ENCODE measurements at regions not wholly inside any gene's neighbourhood (a gene's known extent, or its start where the extent isn't known, plus 50 kb on each side); places are given as distances from the start of the nearest gene placed in this dataset.

DNA sequence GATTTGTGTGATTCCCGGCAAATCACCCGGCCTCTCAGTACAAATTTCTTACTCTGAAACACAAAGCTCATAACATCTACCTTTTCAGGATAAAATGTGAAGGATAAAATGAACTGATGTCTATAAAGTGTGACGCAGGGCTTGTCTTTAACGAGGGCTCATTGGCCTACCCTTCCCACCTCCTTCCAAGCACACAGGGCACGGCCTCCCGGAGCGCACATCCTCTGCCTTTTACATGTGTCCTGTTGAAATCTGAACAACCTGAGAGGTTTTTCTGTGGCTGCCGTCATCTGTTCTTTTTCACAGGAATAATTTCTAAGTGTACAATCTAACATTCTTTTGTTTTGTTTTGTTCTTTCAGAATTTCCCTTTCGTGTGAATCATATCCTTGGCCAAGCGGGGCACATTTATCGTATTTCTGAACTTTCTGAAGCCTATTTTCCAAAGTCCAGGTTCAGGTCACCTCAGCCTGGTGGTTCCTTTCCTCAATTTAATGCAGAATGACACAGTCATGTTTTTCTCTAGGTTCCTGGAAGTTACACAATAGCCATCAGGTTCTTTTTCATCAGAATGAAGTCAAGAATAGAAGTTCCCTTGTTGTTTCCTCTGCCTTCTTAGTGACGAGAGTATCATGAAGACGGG lies 53.1 kb upstream of the SPRY1 start:
- intact Hi-C loops (cut with DNase I; ENCODE audit: low total_unique reads), result no loop called here
- no peaks in the 10 kb centered on the region for H3K27me3 ChIP-seq (replicated peaks in 1 of 7)
- no peak overlapping the region for H3K27ac ChIP-seq
- no peak for TF ChIP-seq POLR2AphosphoS5 (IDR thresholded peaks at IDR 0.05)
- TF ChIP-seq, protein P1, sequence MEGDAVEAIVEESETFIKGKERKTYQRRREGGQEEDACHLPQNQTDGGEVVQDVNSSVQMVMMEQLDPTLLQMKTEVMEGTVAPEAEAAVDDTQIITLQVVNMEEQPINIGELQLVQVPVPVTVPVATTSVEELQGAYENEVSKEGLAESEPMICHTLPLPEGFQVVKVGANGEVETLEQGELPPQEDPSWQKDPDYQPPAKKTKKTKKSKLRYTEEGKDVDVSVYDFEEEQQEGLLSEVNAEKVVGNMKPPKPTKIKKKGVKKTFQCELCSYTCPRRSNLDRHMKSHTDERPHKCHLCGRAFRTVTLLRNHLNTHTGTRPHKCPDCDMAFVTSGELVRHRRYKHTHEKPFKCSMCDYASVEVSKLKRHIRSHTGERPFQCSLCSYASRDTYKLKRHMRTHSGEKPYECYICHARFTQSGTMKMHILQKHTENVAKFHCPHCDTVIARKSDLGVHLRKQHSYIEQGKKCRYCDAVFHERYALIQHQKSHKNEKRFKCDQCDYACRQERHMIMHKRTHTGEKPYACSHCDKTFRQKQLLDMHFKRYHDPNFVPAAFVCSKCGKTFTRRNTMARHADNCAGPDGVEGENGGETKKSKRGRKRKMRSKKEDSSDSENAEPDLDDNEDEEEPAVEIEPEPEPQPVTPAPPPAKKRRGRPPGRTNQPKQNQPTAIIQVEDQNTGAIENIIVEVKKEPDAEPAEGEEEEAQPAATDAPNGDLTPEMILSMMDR (IDR thresholded peaks at IDR 0.05 in 8 of 11, conservative IDR thresholded peaks at IDR 0.05 in 3 of 11), result no peak
- TF ChIP-seq POLR2A (IDR thresholded peaks at IDR 0.05), result no peak
- H3K4me3 ChIP-seq, result no peak overlapping the region
- DNase-seq, result no peak
- no peaks in the 10 kb centered on the region for H3K4me1 ChIP-seq
- WGBS, 5 donors, result 84 to 91% (median 89%) methylated on average over 13 of the region's 13 CpGs
- H3K9me3 ChIP-seq, result no peaks in the 10 kb centered on the region
- H3K36me3 ChIP-seq, result no peaks in the 10 kb centered on the region

DNA sequence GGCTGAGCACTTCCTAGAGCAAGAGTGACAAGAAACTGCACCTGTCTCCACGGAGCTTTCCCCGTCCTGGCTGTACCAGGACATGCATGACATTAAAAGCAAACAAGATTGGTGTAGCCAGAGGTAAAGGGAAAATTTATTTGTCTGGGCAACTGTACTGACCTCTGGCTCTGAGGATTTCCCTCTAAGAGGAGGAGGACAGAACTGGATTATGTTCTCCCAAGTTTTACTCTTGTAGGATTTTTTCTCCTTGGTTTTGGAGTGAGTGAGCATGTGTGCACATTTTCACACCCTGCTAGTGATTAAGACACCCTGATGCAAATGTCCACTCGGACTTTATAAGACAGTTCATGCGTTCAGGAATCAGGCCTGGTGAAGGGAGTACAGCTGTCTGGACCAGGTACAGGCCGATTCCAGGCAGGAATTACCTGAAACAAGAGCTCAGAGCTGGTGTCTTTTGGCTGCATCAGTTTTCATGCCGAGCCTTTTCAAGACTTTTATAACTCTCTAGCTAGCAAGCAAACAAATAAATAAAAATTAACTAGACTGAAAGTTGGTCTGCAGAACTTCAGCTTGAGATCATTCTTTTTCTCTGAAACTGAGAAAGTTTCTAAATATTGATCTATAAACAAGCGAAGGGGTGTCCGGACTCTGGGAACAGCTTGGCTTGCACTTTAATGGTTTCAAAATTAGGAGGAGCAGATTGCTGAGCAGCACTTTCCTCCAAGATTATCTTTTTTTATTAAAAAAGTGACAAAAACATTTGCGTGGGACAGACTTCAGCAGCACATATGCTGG lies 51.3 kb upstream of the SPRY1 start:
- no peak overlapping the region for H3K4me3 ChIP-seq
- TF ChIP-seq POLR2A (IDR thresholded peaks at IDR 0.05) (no peak), POLR2AphosphoS5 (IDR thresholded peaks at IDR 0.05) (no peak)
- TF ChIP-seq, protein P1 (IDR thresholded peaks at IDR 0.05 in 8 of 11, conservative IDR thresholded peaks at IDR 0.05 in 3 of 11), result no peak
- no peaks in the 10 kb centered on the region for H3K36me3 ChIP-seq
- intact Hi-C loops (cut with DNase I; ENCODE audit: low total_unique reads), result no loop called here
- H3K27ac ChIP-seq, result no peak overlapping the region
- 77 to 92% (median 88%) methylated on average over 9 of the region's 9 CpGs for WGBS, 5 donors
- DNase-seq, result no peak
- H3K27me3 ChIP-seq (replicated peaks in 1 of 7), result no peaks in the 10 kb centered on the region
- H3K9me3 ChIP-seq, result no peaks in the 10 kb centered on the region
- H3K4me1 ChIP-seq, result no peaks in the 10 kb centered on the region

DNA sequence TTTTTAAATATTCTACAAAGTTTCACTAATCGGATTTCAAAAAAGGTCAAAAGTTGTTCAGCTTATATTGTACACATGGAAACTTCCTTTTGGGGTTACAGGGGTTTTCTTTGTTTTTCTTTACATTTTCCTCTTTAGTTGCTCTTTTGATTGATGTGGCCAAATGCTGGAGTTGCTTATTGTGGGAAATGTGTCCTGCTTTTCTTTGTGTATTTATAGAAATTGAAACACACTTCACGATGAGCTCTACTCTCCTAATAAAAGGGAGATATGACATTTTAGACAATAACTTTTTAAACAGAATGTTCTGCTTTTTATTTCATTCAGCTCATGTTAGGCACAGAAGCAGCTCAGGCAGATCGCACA lies 50.7 kb upstream of the SPRY1 start:
- Histone ChIP-seq H3K4me1 (no peaks in the 10 kb centered on the region), H3K27me3 (replicated peaks in 1 of 7) (no peaks in the 10 kb centered on the region), H3K36me3 (no peaks in the 10 kb centered on the region), H3K9me3 (no peaks in the 10 kb centered on the region), H3K4me3 (no peak overlapping the region), H3K27ac (no peak overlapping the region)
- TF ChIP-seq, protein P1 (IDR thresholded peaks at IDR 0.05 in 8 of 11, conservative IDR thresholded peaks at IDR 0.05 in 3 of 11), result no peak
- TF ChIP-seq POLR2A (IDR thresholded peaks at IDR 0.05) (no peak), POLR2AphosphoS5 (IDR thresholded peaks at IDR 0.05) (no peak)
- intact Hi-C loops (cut with DNase I; ENCODE audit: low total_unique reads), result no loop called here
- DNase-seq, result no peak
- WGBS, 5 donors, result 56 to 72% (median 64%) methylated on average over 3 of the region's 3 CpGs

DNA sequence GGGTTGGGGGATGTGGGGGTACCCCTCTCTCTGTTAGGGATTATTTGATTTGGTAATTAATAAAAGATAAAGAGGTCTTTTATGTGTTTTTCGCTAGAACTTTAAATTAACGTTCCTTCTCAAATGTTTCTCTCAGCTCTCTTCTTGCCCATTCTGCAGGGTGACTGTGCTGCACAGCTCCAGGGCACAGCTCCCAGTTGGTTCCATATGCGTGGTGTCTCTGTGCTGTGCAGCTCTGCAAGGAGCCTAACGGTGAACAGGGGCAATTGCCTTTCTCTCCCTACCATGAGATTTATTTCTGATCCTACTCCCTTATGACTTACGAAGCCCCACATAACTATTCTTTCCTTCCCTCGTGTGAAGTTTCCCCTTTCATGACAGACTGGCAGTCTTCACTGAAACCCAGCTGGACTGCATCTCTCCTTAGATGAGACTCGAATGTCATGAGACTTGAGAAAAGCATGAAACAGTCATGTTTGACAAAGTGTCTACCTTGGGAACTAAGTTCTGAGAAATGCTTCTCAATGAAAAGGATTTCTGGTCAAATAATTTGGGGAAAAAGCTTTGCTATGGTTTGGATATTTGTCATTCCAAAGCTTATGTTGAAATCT lies 50.2 kb upstream of the SPRY1 start:
- intact Hi-C loops (cut with DNase I; ENCODE audit: low total_unique reads), result no loop called here
- no peaks in the 10 kb centered on the region for H3K4me1 ChIP-seq
- no peaks in the 10 kb centered on the region for H3K27me3 ChIP-seq (replicated peaks in 1 of 7)
- H3K27ac ChIP-seq, result no peak overlapping the region
- no peaks in the 10 kb centered on the region for H3K36me3 ChIP-seq
- 68 to 86% (median 74%) methylated on average over 7 of the region's 7 CpGs for WGBS, 5 donors
- no peaks in the 10 kb centered on the region for H3K9me3 ChIP-seq
- no peak overlapping the region for H3K4me3 ChIP-seq
- TF ChIP-seq, protein P1 (IDR thresholded peaks at IDR 0.05 in 8 of 11, conservative IDR thresholded peaks at IDR 0.05 in 3 of 11), result no peak
- TF ChIP-seq POLR2A (IDR thresholded peaks at IDR 0.05) (no peak), POLR2AphosphoS5 (IDR thresholded peaks at IDR 0.05) (no peak)
- DNase-seq, result no peak

Data from spleen (tissue), 11 donors.